ENCODE measurements at regions not wholly inside any gene's neighbourhood (a gene's known extent, or its start where the extent isn't known, plus 50 kb on each side); places are given as distances from the start of the nearest gene placed in this dataset.

DNA sequence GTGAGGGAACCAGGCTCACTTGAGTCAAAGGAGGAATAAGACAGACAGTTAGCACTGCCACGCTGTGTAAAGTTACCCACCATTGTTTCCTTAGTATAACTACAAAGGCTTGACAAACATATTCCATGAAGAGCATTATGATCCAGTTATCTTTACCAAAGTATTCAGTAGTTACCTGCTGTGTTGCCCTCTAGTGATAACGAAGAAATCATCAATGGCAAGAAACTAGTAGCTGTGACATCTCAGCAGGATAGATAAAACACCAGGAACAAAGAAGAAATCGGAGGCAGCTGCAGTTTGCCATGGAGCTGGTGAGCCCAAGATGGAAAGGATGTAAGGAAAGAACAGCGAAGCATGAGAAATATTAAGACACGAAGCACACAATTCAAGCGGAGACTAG is 215.3 kb upstream of the FSHR start:
- TF ChIP-seq, protein P1, sequence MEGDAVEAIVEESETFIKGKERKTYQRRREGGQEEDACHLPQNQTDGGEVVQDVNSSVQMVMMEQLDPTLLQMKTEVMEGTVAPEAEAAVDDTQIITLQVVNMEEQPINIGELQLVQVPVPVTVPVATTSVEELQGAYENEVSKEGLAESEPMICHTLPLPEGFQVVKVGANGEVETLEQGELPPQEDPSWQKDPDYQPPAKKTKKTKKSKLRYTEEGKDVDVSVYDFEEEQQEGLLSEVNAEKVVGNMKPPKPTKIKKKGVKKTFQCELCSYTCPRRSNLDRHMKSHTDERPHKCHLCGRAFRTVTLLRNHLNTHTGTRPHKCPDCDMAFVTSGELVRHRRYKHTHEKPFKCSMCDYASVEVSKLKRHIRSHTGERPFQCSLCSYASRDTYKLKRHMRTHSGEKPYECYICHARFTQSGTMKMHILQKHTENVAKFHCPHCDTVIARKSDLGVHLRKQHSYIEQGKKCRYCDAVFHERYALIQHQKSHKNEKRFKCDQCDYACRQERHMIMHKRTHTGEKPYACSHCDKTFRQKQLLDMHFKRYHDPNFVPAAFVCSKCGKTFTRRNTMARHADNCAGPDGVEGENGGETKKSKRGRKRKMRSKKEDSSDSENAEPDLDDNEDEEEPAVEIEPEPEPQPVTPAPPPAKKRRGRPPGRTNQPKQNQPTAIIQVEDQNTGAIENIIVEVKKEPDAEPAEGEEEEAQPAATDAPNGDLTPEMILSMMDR (IDR thresholded peaks at IDR 0.05): no peak
- TF ChIP-seq EZH2 (IDR thresholded peaks at IDR 0.05; ENCODE audit: borderline replicate concordance, insufficient read depth, low read depth, low read length, poor library complexity, severe bottlenecking): no peak

All from B cell (primary cell).